Esophagus muscularis mucosa (tissue), 4 donors: ENCODE measurements at regions not wholly inside any gene's neighbourhood (a gene's known extent, or its start where the extent isn't known, plus 50 kb on each side); places are given as distances from the start of the nearest gene placed in this dataset.

ENCODE experiments used
- DNase-seq: peaks from one replicate; pipeline ENCODE4 v3.0.0-alpha.2; 2017; ENCODE audit errors: extremely low spot score
- H3K27ac ChIP-seq, 4 donors: fragments of 200-600 bp; sonication (generic); replicated peaks in 1 of 4; 1 replicate in 3 of 4; 2 replicates in 1 of 4; pipeline ENCODE4 v1.5.1; 2016 to 2019; ENCODE audit warnings: mild to moderate bottlenecking in 1 of 4
- H3K27me3 ChIP-seq, 4 donors: fragments of 200-600 bp; sonication (generic); one replicate each; pipeline versions ENCODE4 v1.5.1 to v1.6.0; 2016 to 2019
- H3K36me3 ChIP-seq, 4 donors: fragments of 200-600 bp; sonication (generic); one replicate each; pipeline ENCODE4 v1.5.1; 2016 to 2019
- H3K4me1 ChIP-seq, 4 donors: fragments of 200-600 bp; sonication (generic); one replicate each; pipeline ENCODE4 v1.5.1; 2016 to 2019
- H3K4me3 ChIP-seq, 4 donors: fragments of 200-600 bp; sonication (generic); 1 replicate in 2 of 4; 2 replicates in 2 of 4; pipeline ENCODE4 v1.5.1; 2016 to 2019; ENCODE audit warnings: mild to moderate bottlenecking in 4 of 4, moderate library complexity in 1 of 4
- H3K9me3 ChIP-seq, 4 donors: fragments of 200-600 bp; sonication (generic); 1 replicate in 3 of 4; 2 replicates in 1 of 4; pipeline ENCODE4 v1.5.1; 2016 to 2019
- CTCF ChIP-seq, 3 experiments: fragments of 200-600 bp in 2 of 3; fragments of 450-650 bp in 1 of 3; sonication (generic) in 2 of 3; IDR thresholded peaks; one replicate each; pipeline ENCODE4 v1.5.1; 2017 to 2019; ENCODE audit warnings: antibody characterized with exemption in 3 of 3, mild to moderate bottlenecking in 2 of 3, moderate library complexity in 1 of 3
- EP300 ChIP-seq: sonication (generic); formaldehyde crosslinking; IDR thresholded peaks from one replicate; pipeline ENCODE4 v1.6.1; 2017; ENCODE audit warnings: antibody characterized with exemption
- POLR2A ChIP-seq: fragments of 450-650 bp; IDR thresholded peaks from one replicate; pipeline ENCODE4 v1.6.1; 2017; ENCODE audit warnings: antibody characterized with exemption, moderate library complexity, mild to moderate bottlenecking, low read depth
- POLR2AphosphoS5 ChIP-seq, 2 donors: sonication (generic); formaldehyde crosslinking; IDR thresholded peaks; one replicate each; pipeline ENCODE4 v1.6.1; 2017; ENCODE audit warnings: antibody characterized with exemption in 2 of 2
- WGBS: methylation state at CpG from one replicate; pipeline ENCODE4 v1.1.5; 2018; 5-methylcytosine and 5-hydroxymethylcytosine counted together
- intact Hi-C: fragments of 100-400 bp; cut with DNase I; formaldehyde crosslinking; loops from one replicate; pipeline ENCODE4 v1.15.1; 2023

- Histone ChIP-seq H3K27me3 (peaks cover 0 to 14% (median 0%) of the 10 kb centered on the region in 4 donors), H3K4me1 (no peaks in the 10 kb centered on the region), H3K27ac (no peak overlapping the region), H3K9me3 (peaks cover 0 to 10% (median 0%) of the 10 kb centered on the region in 4 donors), H3K4me3 (no peak overlapping the region), H3K36me3 (no peaks in the 10 kb centered on the region)
- TF ChIP-seq POLR2A (no peak), POLR2AphosphoS5 (IDR thresholded peaks at IDR 0.05) (no peak), EP300 (no peak), CTCF (IDR thresholded peaks at IDR 0.05) (no peak)
- DNase-seq: no peak
- intact Hi-C loops: no loop called here
- WGBS: 85% methylated on average over 15 of the region's 15 CpGs
Measured at GRCh38 chr11:33633251-33634003, 67.2 kb downstream of the C11orf91 start.

DNA sequence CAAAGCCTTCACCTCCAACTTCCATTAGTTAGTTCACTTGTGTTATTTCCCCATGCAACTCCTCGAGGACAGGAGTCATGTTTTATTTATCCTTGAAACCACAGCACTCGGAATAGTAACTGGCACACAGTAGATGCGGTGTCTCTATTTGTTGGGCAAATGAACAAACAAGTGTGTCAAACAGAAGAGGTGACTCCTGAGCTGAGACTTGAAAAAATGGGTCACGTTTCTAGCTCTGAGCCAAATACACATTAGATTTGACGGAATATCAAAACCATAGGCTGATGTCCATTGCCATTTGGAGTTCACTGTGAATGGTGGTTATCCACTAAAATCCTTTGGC is 68.9 kb downstream of the C11orf91 start:
- H3K27ac ChIP-seq: no peak overlapping the region
- DNase-seq: no peak

GRCh38 chr11:33630936-33631748 is 69.5 kb downstream of the C11orf91 start:
- 90% methylated on average over 12 of the region's 12 CpGs for WGBS
- peaks cover 0 to 10% (median 0%) of the 10 kb centered on the region in 4 donors for H3K9me3 ChIP-seq
- intact Hi-C loops: no loop called here
- H3K4me1 ChIP-seq: no peaks in the 10 kb centered on the region
- TF ChIP-seq EP300 (no peak), POLR2AphosphoS5 (IDR thresholded peaks at IDR 0.05) (no peak), POLR2A (no peak), CTCF (IDR thresholded peaks at IDR 0.05) (no peak)
- peaks cover 0 to 14% (median 0%) of the 10 kb centered on the region in 4 donors for H3K27me3 ChIP-seq
- DNase-seq: no peak
- H3K4me3 ChIP-seq: no peak overlapping the region
- no peaks in the 10 kb centered on the region for H3K36me3 ChIP-seq
- H3K27ac ChIP-seq: no peak overlapping the region

More for the DNA sequence above, 68.9 kb downstream of the C11orf91 start:
- H3K9me3 ChIP-seq: peaks cover 0 to 10% (median 0%) of the 10 kb centered on the region in 4 donors
- 97% methylated on average over 5 of the region's 5 CpGs for WGBS
- H3K36me3 ChIP-seq: no peaks in the 10 kb centered on the region
- no peaks in the 10 kb centered on the region for H3K4me1 ChIP-seq
- intact Hi-C loops: no loop called here
- no peak overlapping the region for H3K4me3 ChIP-seq
- no peak for TF ChIP-seq CTCF (IDR thresholded peaks at IDR 0.05)
- no peak for TF ChIP-seq POLR2AphosphoS5 (IDR thresholded peaks at IDR 0.05)
- no peak for TF ChIP-seq EP300
- TF ChIP-seq POLR2A: no peak
- peaks cover 0 to 14% (median 0%) of the 10 kb centered on the region in 4 donors for H3K27me3 ChIP-seq

- H3K9me3 ChIP-seq: no peaks in the 10 kb centered on the region
- no peak overlapping the region for H3K27ac ChIP-seq
- no peaks in the 10 kb centered on the region for H3K4me1 ChIP-seq
- H3K27me3 ChIP-seq: no peaks in the 10 kb centered on the region
- intact Hi-C loops: no loop called here
- no peak for DNase-seq
- no peak overlapping the region for H3K4me3 ChIP-seq
- TF ChIP-seq POLR2A (no peak), EP300 (no peak), CTCF (IDR thresholded peaks at IDR 0.05) (no peak), POLR2AphosphoS5 (IDR thresholded peaks at IDR 0.05) (no peak)
- H3K36me3 ChIP-seq: no peaks in the 10 kb centered on the region
Measured at GRCh38 chr11:33624083-33624482, 76.5 kb downstream of the C11orf91 start.
